HL-60 (cell line): ENCODE measurements at regions not wholly inside any gene's neighbourhood (a gene's known extent, or its start where the extent isn't known, plus 50 kb on each side); places are given as distances from the start of the nearest gene placed in this dataset.

Experiments used
- POLR2AphosphoS5 ChIP-seq: IDR thresholded peaks from 2 replicates; pipeline ENCODE4 v1.6.1; 2012; ENCODE audit warnings: low read depth
- TF ChIP-seq, protein P1 (sequence below): IDR thresholded peaks from one replicate; pipeline ENCODE4 v1.5.1; 2011; ENCODE audit warnings: low read length, control low read depth, inconsistent platforms; ENCODE audit not compliant: insufficient read depth

DNA sequence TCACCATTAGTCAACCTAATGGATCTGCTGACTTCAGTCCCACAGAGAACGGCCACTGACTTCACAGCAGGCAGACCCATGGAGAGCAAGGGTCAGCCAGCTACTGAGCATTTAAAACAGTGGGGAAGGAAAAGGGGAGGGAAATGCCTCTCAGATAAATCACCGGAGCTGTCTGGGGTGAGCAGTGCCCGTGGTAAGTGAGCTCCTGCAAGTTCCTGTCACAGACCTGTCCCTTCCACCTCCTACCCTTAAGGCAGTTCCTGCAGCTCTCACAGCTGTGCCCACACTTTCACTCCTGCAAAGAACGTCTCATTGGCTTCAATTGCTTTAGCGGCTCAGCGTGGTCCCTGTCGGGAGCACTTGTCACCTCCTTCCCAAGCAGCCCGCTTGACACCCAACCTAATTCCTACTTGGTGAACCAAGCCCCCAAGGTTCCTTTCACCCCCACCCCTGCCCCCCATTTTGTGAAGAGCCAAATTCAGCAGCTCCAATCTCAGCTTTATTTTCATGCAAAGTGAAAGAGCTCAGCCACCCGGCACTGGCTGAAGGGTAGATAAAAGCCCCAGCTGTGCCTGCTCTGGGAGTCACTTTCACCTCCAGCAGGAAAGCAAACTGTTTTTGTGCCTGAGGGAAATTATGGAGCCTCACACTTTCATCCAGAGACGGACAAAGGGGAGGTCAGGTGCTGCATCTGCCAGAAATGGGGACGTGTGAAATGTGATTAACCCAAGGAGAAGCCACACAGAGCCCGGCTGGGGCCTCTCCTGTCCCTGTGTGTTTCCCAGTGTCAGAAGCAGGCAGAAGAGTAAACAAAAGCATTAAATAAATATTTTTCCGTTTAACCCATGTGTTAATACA lies 306.2 kb downstream of the TTLL7 start:
- TF ChIP-seq, protein P1, sequence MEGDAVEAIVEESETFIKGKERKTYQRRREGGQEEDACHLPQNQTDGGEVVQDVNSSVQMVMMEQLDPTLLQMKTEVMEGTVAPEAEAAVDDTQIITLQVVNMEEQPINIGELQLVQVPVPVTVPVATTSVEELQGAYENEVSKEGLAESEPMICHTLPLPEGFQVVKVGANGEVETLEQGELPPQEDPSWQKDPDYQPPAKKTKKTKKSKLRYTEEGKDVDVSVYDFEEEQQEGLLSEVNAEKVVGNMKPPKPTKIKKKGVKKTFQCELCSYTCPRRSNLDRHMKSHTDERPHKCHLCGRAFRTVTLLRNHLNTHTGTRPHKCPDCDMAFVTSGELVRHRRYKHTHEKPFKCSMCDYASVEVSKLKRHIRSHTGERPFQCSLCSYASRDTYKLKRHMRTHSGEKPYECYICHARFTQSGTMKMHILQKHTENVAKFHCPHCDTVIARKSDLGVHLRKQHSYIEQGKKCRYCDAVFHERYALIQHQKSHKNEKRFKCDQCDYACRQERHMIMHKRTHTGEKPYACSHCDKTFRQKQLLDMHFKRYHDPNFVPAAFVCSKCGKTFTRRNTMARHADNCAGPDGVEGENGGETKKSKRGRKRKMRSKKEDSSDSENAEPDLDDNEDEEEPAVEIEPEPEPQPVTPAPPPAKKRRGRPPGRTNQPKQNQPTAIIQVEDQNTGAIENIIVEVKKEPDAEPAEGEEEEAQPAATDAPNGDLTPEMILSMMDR, result no peak
- TF ChIP-seq POLR2AphosphoS5, result no peak
